ENCODE measurements at regions not wholly inside any gene's neighbourhood (a gene's known extent, or its start where the extent isn't known, plus 50 kb on each side); places are given as distances from the start of the nearest gene placed in this dataset.

- H3F3A ChIP-seq (replicated peaks; ENCODE audit: insufficient read depth), result no peaks in the 10 kb centered on the region
- no peaks in the 10 kb centered on the region; a peak in 1 of 4 replicates for H3K4me1 ChIP-seq (ENCODE audit: control insufficient read depth in 1 of 2, insufficient read depth in 2 of 2, low read depth in 1 of 2, low read length in 1 of 2)
- no peaks in the 10 kb centered on the region for H3K79me2 ChIP-seq (ENCODE audit: insufficient read depth)
- no peaks in the 10 kb centered on the region for H4K20me1 ChIP-seq (ENCODE audit: insufficient read depth)
- no peaks in the 10 kb centered on the region for H3K27me3 ChIP-seq (ENCODE audit: insufficient read depth)
- H3K9ac ChIP-seq, result no peak overlapping the region
- ChIA-PET POLR2A (no interaction called here), CTCF (no interaction called here)
- no peak overlapping the region for H3K27ac ChIP-seq (ENCODE audit: low read depth in 2 of 2, low read length in 1 of 2)
- no peak for DNase-seq
- no peak overlapping the region for H3K4me2 ChIP-seq
- peaks cover 4% of the 10 kb centered on the region for H3K9me3 ChIP-seq
- no peak overlapping the region for H2AFZ ChIP-seq (ENCODE audit: low read depth)
- H3K36me3 ChIP-seq (replicated peaks in 1 of 2; ENCODE audit: control insufficient read depth in 1 of 2, insufficient read depth in 2 of 2, low read length in 1 of 2), result no peaks in the 10 kb centered on the region
- no peak overlapping the region for H3K4me3 ChIP-seq (ENCODE audit: low read depth in 2 of 2, low read length in 1 of 2)
- WGBS (ENCODE audit: low lambda C conversion rate), result 42% methylated on average over 5 of the region's 5 CpGs
- TF ChIP-seq EZH2phosphoT487 (IDR thresholded peaks at IDR 0.05; ENCODE audit: borderline replicate concordance, low read depth) (no peak), JUND (IDR thresholded peaks at IDR 0.05) (no peak), MEF2A (IDR thresholded peaks at IDR 0.05; ENCODE audit: borderline replicate concordance, low read depth) (no peak), FOXM1 (IDR thresholded peaks at IDR 0.05; ENCODE audit: low read depth) (no peak), SMC3 (IDR thresholded peaks at IDR 0.05; ENCODE audit: low read depth, low read length) (no peak), TAF1 (IDR thresholded peaks at IDR 0.05; ENCODE audit: borderline replicate concordance, low read depth, low read length) (no peak), NFIC (IDR thresholded peaks at IDR 0.05; ENCODE audit: borderline replicate concordance) (no peak), TCF12 (IDR thresholded peaks at IDR 0.05) (no peak), NRF1 (IDR thresholded peaks at IDR 0.05; ENCODE audit: low read depth, low read length) (no peak), FOXJ3 (CRISPR knock-in tag; IDR thresholded peaks at IDR 0.05) (no peak), YY1 (IDR thresholded peaks at IDR 0.05; ENCODE audit: low read depth) (no peak), RFX5 (IDR thresholded peaks at IDR 0.05; ENCODE audit: low read length) (no peak), POLR2AphosphoS5 (IDR thresholded peaks at IDR 0.05; ENCODE audit: low read depth, low read length) (no peak), RXRA (IDR thresholded peaks at IDR 0.05; ENCODE audit: borderline replicate concordance, low read depth) (no peak)
- TF ChIP-seq, protein P1, sequence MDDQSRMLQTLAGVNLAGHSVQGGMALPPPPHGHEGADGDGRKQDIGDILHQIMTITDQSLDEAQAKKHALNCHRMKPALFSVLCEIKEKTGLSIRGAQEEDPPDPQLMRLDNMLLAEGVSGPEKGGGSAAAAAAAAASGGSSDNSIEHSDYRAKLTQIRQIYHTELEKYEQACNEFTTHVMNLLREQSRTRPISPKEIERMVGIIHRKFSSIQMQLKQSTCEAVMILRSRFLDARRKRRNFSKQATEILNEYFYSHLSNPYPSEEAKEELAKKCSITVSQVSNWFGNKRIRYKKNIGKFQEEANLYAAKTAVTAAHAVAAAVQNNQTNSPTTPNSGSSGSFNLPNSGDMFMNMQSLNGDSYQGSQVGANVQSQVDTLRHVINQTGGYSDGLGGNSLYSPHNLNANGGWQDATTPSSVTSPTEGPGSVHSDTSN (IDR thresholded peaks at IDR 0.05), result no peak
- TF ChIP-seq, protein P2, sequence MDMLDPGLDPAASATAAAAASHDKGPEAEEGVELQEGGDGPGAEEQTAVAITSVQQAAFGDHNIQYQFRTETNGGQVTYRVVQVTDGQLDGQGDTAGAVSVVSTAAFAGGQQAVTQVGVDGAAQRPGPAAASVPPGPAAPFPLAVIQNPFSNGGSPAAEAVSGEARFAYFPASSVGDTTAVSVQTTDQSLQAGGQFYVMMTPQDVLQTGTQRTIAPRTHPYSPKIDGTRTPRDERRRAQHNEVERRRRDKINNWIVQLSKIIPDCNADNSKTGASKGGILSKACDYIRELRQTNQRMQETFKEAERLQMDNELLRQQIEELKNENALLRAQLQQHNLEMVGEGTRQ (IDR thresholded peaks at IDR 0.05; ENCODE audit: borderline replicate concordance, low read depth, low read length), result no peak
- TF ChIP-seq, protein P3, sequence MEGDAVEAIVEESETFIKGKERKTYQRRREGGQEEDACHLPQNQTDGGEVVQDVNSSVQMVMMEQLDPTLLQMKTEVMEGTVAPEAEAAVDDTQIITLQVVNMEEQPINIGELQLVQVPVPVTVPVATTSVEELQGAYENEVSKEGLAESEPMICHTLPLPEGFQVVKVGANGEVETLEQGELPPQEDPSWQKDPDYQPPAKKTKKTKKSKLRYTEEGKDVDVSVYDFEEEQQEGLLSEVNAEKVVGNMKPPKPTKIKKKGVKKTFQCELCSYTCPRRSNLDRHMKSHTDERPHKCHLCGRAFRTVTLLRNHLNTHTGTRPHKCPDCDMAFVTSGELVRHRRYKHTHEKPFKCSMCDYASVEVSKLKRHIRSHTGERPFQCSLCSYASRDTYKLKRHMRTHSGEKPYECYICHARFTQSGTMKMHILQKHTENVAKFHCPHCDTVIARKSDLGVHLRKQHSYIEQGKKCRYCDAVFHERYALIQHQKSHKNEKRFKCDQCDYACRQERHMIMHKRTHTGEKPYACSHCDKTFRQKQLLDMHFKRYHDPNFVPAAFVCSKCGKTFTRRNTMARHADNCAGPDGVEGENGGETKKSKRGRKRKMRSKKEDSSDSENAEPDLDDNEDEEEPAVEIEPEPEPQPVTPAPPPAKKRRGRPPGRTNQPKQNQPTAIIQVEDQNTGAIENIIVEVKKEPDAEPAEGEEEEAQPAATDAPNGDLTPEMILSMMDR (IDR thresholded peaks at IDR 0.05), result no peak
- no peaks in the 10 kb centered on the region for H3K9me2 ChIP-seq
Observed at GRCh38 chr15:81660976-81661375, 287.0 kb upstream of the TMC3 start.

DNA sequence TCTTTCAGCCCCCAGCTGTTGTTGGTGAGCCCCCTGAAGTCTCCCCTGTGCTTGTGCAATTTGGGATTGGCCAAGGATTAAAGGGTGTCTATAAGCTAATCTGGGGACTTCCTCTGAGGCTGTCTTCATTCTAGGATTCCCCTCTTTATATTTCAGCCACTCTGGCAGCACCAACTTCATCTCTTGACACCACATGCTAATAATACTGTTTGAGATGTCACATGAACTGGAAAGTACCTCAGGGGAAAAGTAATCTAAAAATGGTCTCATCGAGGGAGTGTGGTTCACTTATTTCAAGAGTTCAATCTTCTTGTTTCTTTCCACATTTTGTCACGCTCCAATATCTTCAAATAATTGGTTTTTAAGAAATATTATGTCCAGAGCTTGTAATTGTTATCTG lies 279.2 kb upstream of the TMC3 start:
- Histone ChIP-seq H3K27ac (ENCODE audit: low read depth in 2 of 2, low read length in 1 of 2) (no peak overlapping the region), H3K9me2 (no peaks in the 10 kb centered on the region), H4K20me1 (ENCODE audit: insufficient read depth) (no peaks in the 10 kb centered on the region), H3K36me3 (replicated peaks in 1 of 2; ENCODE audit: control insufficient read depth in 1 of 2, insufficient read depth in 2 of 2, low read length in 1 of 2) (no peaks in the 10 kb centered on the region), H3K79me2 (ENCODE audit: insufficient read depth) (no peaks in the 10 kb centered on the region), H3F3A (replicated peaks; ENCODE audit: insufficient read depth) (no peaks in the 10 kb centered on the region), H3K9ac (no peak overlapping the region), H3K4me3 (ENCODE audit: low read depth in 2 of 2, low read length in 1 of 2) (no peak overlapping the region), H2AFZ (ENCODE audit: low read depth) (no peak overlapping the region), H3K4me2 (no peak overlapping the region), H3K27me3 (ENCODE audit: insufficient read depth) (no peaks in the 10 kb centered on the region), H3K4me1 (ENCODE audit: control insufficient read depth in 1 of 2, insufficient read depth in 2 of 2, low read depth in 1 of 2, low read length in 1 of 2) (no peaks in the 10 kb centered on the region; a peak in 1 of 4 replicates), H3K9me3 (peaks cover 4% of the 10 kb centered on the region)
- no peak for DNase-seq
- 12% methylated on average over 2 of the region's 2 CpGs for WGBS (ENCODE audit: low lambda C conversion rate)
- ChIA-PET CTCF (no interaction called here), POLR2A (no interaction called here)
- TF ChIP-seq YY1 (IDR thresholded peaks at IDR 0.05; ENCODE audit: low read depth) (no peak), RFX5 (IDR thresholded peaks at IDR 0.05; ENCODE audit: low read length) (no peak), GABPA (IDR thresholded peaks at IDR 0.05; ENCODE audit: low read depth) (no peak), MAX (IDR thresholded peaks at IDR 0.05; ENCODE audit: low read depth) (no peak), CHD2 (IDR thresholded peaks at IDR 0.05; ENCODE audit: low read length, partially characterized antibody) (no peak)
- TF ChIP-seq, protein P4, sequence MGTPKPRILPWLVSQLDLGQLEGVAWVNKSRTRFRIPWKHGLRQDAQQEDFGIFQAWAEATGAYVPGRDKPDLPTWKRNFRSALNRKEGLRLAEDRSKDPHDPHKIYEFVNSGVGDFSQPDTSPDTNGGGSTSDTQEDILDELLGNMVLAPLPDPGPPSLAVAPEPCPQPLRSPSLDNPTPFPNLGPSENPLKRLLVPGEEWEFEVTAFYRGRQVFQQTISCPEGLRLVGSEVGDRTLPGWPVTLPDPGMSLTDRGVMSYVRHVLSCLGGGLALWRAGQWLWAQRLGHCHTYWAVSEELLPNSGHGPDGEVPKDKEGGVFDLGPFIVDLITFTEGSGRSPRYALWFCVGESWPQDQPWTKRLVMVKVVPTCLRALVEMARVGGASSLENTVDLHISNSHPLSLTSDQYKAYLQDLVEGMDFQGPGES (IDR thresholded peaks at IDR 0.05; ENCODE audit: low read depth, low read length), result no peak
- TF ChIP-seq, protein P2 (IDR thresholded peaks at IDR 0.05; ENCODE audit: borderline replicate concordance, low read depth, low read length), result no peak
- TF ChIP-seq, protein P3 (IDR thresholded peaks at IDR 0.05), result no peak
